SK-N-SH (cell line): ENCODE measurements at regions not wholly inside any gene's neighbourhood (a gene's known extent, or its start where the extent isn't known, plus 50 kb on each side); places are given as distances from the start of the nearest gene placed in this dataset.

Experiments used
- CTCF ChIA-PET: fragments of 300-600, 350-600 bp; formaldehyde crosslinking; extraction: SDS; loops from one replicate; lab custom pipeline; 2021; lab: Yijun Ruan, JAX
- POLR2A ChIA-PET: fragments of 350-600 bp; sonication (Branson Sonifier 250); formaldehyde crosslinking; extraction: SDS; loops from one replicate; lab custom pipeline; 2020; ENCODE audit warnings: antibody characterized with exemption, inconsistent platforms; lab: Yijun Ruan, JAX
- DNase-seq: peaks from one replicate; pipeline ENCODE4 v3.0.0; 2012
- H2AFZ ChIP-seq: fragments of 200-600 bp; sonication (generic); 2 replicates; pipeline ENCODE4 v1.8.1; 2016; ENCODE audit warnings: antibody characterized with exemption, mild to moderate bottlenecking, low read depth
- H3F3A ChIP-seq: fragments of 200-600 bp; sonication (generic); replicated peaks from 2 replicates; pipeline ENCODE3; 2016; ENCODE audit warnings: antibody characterized with exemption, mild to moderate bottlenecking; ENCODE audit not compliant: insufficient read depth
- H3K27ac ChIP-seq, 2 experiments: fragments of 200-500 bp in 1 of 2; fragments of 200-600 bp in 1 of 2; sonication (Bioruptor generic) in 1 of 2; sonication (generic), shearing (Covaris generic) in 1 of 2; 2 replicates each; pipeline versions ENCODE4 v1.5.1 to v1.6.1; 2014 to 2016; ENCODE audit warnings: low read depth in 2 of 2, inconsistent platforms in 1 of 2, low read length in 1 of 2, mild to moderate bottlenecking in 1 of 2, mixed read lengths in 1 of 2
- H3K27me3 ChIP-seq: fragments of 200-600 bp; sonication (generic), shearing (Covaris generic); 2 replicates; pipeline ENCODE4 v1.6.1; 2016; ENCODE audit warnings: mixed run types; ENCODE audit not compliant: insufficient read depth
- H3K36me3 ChIP-seq, 2 experiments: fragments of 200-500 bp in 1 of 2; fragments of 200-600 bp in 1 of 2; sonication (Bioruptor generic) in 1 of 2; sonication (generic) in 1 of 2; replicated peaks in 1 of 2; 2 replicates each; pipeline versions ENCODE3 to v1.5.1; 2014 to 2016; ENCODE audit warnings: low read length in 1 of 2, mild to moderate bottlenecking in 1 of 2; ENCODE audit not compliant: insufficient read depth in 2 of 2, control insufficient read depth in 1 of 2
- H3K4me1 ChIP-seq, 2 experiments: fragments of 200-500 bp in 1 of 2; fragments of 200-600 bp in 1 of 2; sonication (Bioruptor generic) in 1 of 2; sonication (generic), shearing (Covaris generic) in 1 of 2; 2 replicates each; pipeline versions ENCODE4 v1.5.1 to v1.6.1; 2014 to 2016; ENCODE audit warnings: low read depth in 1 of 2, low read length in 1 of 2, mixed run types in 1 of 2; ENCODE audit not compliant: insufficient read depth in 2 of 2, control insufficient read depth in 1 of 2
- H3K4me2 ChIP-seq: fragments of 200-600 bp; sonication (generic), shearing (Covaris generic); 2 replicates; pipeline ENCODE4 v1.6.1; 2017; ENCODE audit warnings: mixed run types
- H3K4me3 ChIP-seq, 2 experiments: fragments of 200-500 bp in 1 of 2; fragments of 200-600 bp in 1 of 2; sonication (Bioruptor generic) in 1 of 2; sonication (generic), shearing (Covaris generic) in 1 of 2; 2 replicates each; pipeline versions ENCODE4 v1.5.1 to v1.8.1; 2014 to 2016; ENCODE audit warnings: low read depth in 2 of 2, inconsistent platforms in 1 of 2, low read length in 1 of 2, mild to moderate bottlenecking in 1 of 2, mixed read lengths in 1 of 2, moderate library complexity in 1 of 2
- H3K79me2 ChIP-seq: fragments of 200-600 bp; sonication (generic); 2 replicates; pipeline ENCODE4 v1.8.1; 2017; ENCODE audit warnings: mild to moderate bottlenecking; ENCODE audit not compliant: insufficient read depth
- H3K9ac ChIP-seq: fragments of 200-600 bp; sonication (generic); 2 replicates; pipeline ENCODE4 v1.6.1; 2017; ENCODE audit warnings: mixed run types
- H3K9me2 ChIP-seq: fragments of 200-600 bp; sonication (generic); 2 replicates; pipeline ENCODE4 v1.6.1; 2017; ENCODE audit warnings: mixed run types
- H3K9me3 ChIP-seq: fragments of 200-600 bp; sonication (generic); 2 replicates; pipeline ENCODE4 v1.6.1; 2017; ENCODE audit warnings: mixed run types, mild to moderate bottlenecking, moderate library complexity
- H4K20me1 ChIP-seq: fragments of 200-600 bp; sonication (generic); 2 replicates; pipeline ENCODE4 v1.6.1; 2017; ENCODE audit warnings: mild to moderate bottlenecking, mixed run types; ENCODE audit not compliant: insufficient read depth
- CHD2 ChIP-seq: fragments of 150-350 bp; IDR thresholded peaks from 2 replicates; pipeline ENCODE4 v1.6.1; 2018; ENCODE audit warnings: low read length; ENCODE audit not compliant: partially characterized antibody
- ELF1 ChIP-seq: IDR thresholded peaks from 2 replicates; pipeline ENCODE4 v1.4.0; 2012
- EP300 ChIP-seq, 2 experiments: IDR thresholded peaks; 2 replicates each; pipeline versions ENCODE4 v1.4.0 to v1.6.1; 2012; ENCODE audit warnings: borderline replicate concordance in 1 of 2, low read depth in 1 of 2, low read length in 1 of 2
- EZH2phosphoT487 ChIP-seq: fragments of 200-600 bp; sonication (generic); IDR thresholded peaks from 2 replicates; pipeline ENCODE4 v1.6.1; 2017; ENCODE audit warnings: low read depth, mixed run types, mild to moderate bottlenecking, antibody characterized with exemption, moderate library complexity, borderline replicate concordance
- FOSL2 ChIP-seq: IDR thresholded peaks from 2 replicates; pipeline ENCODE4 v1.4.0; 2012; ENCODE audit warnings: low read depth, mild to moderate bottlenecking, moderate library complexity, borderline replicate concordance
- FOXJ3 ChIP-seq: sonication (generic); formaldehyde crosslinking; IDR thresholded peaks from 2 replicates; pipeline ENCODE4 v1.5.1; 2020; ENCODE audit warnings: mild to moderate bottlenecking, missing genetic modification reagents
- FOXM1 ChIP-seq: IDR thresholded peaks from 2 replicates; pipeline ENCODE4 v1.4.0; 2012; ENCODE audit warnings: low read depth, mild to moderate bottlenecking
- GABPA ChIP-seq: IDR thresholded peaks from 2 replicates; pipeline ENCODE4 v1.4.0; 2012; ENCODE audit warnings: low read depth, mild to moderate bottlenecking
- MEF2A ChIP-seq: IDR thresholded peaks from 2 replicates; pipeline ENCODE4 v1.4.0; 2012; ENCODE audit warnings: low read depth, borderline replicate concordance
- MXI1 ChIP-seq: IDR thresholded peaks from 2 replicates; pipeline ENCODE4 v1.6.1; 2012; ENCODE audit warnings: mild to moderate bottlenecking, low read depth, low read length, improper control_type of control experiment
- NFIC ChIP-seq: IDR thresholded peaks from 2 replicates; pipeline ENCODE4 v1.4.0; 2012; ENCODE audit warnings: borderline replicate concordance
- NRF1 ChIP-seq: IDR thresholded peaks from 2 replicates; pipeline ENCODE4 v1.6.1; 2012; ENCODE audit warnings: low read depth, mild to moderate bottlenecking, low read length
- POLR2AphosphoS5 ChIP-seq: IDR thresholded peaks from 2 replicates; pipeline ENCODE4 v1.6.1; 2012; ENCODE audit warnings: low read depth, low read length
- RAD21 ChIP-seq: IDR thresholded peaks from 2 replicates; pipeline ENCODE4 v1.6.1; 2012; ENCODE audit warnings: mild to moderate bottlenecking, low read length
- SIN3A ChIP-seq: IDR thresholded peaks from 2 replicates; pipeline ENCODE4 v1.6.1; 2012; ENCODE audit warnings: low read depth, mild to moderate bottlenecking, low read length, moderate library complexity, borderline replicate concordance
- SMC3 ChIP-seq: IDR thresholded peaks from 2 replicates; pipeline ENCODE4 v1.6.1; 2012; ENCODE audit warnings: low read depth, low read length, improper control_type of control experiment
- TCF12 ChIP-seq: IDR thresholded peaks from 2 replicates; pipeline ENCODE4 v1.4.0; 2012
- WGBS: methylation state at CpG from one replicate; pipeline ENCODE4 v1.1.6; 2017; ENCODE audit warnings: low lambda C conversion rate; 5-methylcytosine and 5-hydroxymethylcytosine counted together
- TF ChIP-seq, protein P1 (sequence below): IDR thresholded peaks from 2 replicates; pipeline ENCODE4; 2012
- TF ChIP-seq, protein P2 (sequence below): IDR thresholded peaks from 2 replicates; pipeline ENCODE4 v1.4.0; 2012; ENCODE audit warnings: low read depth

DNA sequence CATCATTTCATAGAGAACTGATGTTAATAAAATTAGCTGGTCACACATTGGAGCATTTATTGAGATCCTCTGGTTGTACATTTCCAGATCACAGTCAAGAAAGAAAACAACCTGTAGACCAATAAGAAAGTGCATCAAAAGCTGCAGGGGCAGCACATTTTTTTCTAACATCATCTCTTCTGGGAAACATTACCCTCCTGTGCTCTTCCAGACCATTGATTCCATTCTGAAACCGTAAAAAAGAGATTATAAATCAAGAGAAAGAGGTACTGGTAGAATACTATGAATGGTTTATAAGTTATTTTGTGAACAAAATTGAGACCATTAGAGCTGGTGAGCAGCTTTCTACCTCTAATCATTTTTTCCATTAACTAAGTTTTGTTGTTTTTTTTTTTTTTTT lies 1548.2 kb upstream of the CELF4 start:
- Histone ChIP-seq H3K9me3 (peaks cover 11% of the 10 kb centered on the region; the same call in 1 of the 2 replicates), H3K4me2 (no peak overlapping the region), H3F3A (no peaks in the 10 kb centered on the region), H3K9me2 (no peaks in the 10 kb centered on the region), H3K4me1 (no peaks in the 10 kb centered on the region), H3K27ac (no peak overlapping the region), H4K20me1 (no peaks in the 10 kb centered on the region), H3K79me2 (no peaks in the 10 kb centered on the region), H3K36me3 (no peaks in the 10 kb centered on the region), H2AFZ (no peak overlapping the region), H3K4me3 (no peak overlapping the region), H3K9ac (no peak overlapping the region), H3K27me3 (no peaks in the 10 kb centered on the region)
- POLR2A ChIA-PET: no interaction called here
- DNase-seq: no peak
- 8% methylated on average over 1 of the region's 1 CpG for WGBS
- TF ChIP-seq EZH2phosphoT487: no peak
- TF ChIP-seq EP300 (IDR thresholded peaks at IDR 0.05; ENCODE audit: borderline replicate concordance in 1 of 2, low read depth in 1 of 2, low read length in 1 of 2): no peak
- TF ChIP-seq GABPA: no peak
- no peak for TF ChIP-seq RAD21
- no peak for TF ChIP-seq FOXM1
- no peak for TF ChIP-seq FOSL2
- no peak for TF ChIP-seq CHD2
- TF ChIP-seq, protein P1, sequence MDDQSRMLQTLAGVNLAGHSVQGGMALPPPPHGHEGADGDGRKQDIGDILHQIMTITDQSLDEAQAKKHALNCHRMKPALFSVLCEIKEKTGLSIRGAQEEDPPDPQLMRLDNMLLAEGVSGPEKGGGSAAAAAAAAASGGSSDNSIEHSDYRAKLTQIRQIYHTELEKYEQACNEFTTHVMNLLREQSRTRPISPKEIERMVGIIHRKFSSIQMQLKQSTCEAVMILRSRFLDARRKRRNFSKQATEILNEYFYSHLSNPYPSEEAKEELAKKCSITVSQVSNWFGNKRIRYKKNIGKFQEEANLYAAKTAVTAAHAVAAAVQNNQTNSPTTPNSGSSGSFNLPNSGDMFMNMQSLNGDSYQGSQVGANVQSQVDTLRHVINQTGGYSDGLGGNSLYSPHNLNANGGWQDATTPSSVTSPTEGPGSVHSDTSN: no peak
- TF ChIP-seq POLR2AphosphoS5: no peak
- no peak for TF ChIP-seq FOXJ3 (CRISPR knock-in tag)
- no peak for TF ChIP-seq SMC3
- no peak for TF ChIP-seq TCF12
- TF ChIP-seq ELF1: no peak
- CTCF ChIA-PET: no interaction called here

DNA sequence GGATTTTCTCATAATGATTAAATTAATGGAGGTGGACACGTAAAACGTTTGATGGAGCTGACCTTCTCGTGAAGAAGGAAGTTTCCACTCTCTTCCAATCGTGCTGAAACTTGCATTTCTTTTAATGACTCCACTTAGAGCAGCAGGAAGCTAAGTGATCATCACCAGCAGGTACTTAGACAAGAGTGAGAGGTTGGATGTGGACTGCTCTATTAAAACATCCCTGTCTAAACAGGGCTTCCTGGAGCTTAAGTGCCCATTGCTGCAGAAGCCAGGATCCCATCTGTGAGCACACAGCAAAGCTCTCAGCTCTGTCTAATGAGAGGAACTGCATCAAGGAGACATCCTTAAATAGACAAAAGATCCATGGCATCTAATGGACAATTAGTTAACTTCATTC lies 1539.5 kb upstream of the CELF4 start:
- no peaks in the 10 kb centered on the region for H3K9me2 ChIP-seq
- H3K36me3 ChIP-seq: no peaks in the 10 kb centered on the region
- H2AFZ ChIP-seq: no peak overlapping the region
- no peak overlapping the region for H3K4me3 ChIP-seq
- no peaks in the 10 kb centered on the region; the same call in 1 of the 2 replicates for H3K9me3 ChIP-seq
- H3F3A ChIP-seq: no peaks in the 10 kb centered on the region
- DNase-seq: no peak
- H3K27me3 ChIP-seq: no peaks in the 10 kb centered on the region
- no peaks in the 10 kb centered on the region for H3K4me1 ChIP-seq
- H4K20me1 ChIP-seq: no peaks in the 10 kb centered on the region
- WGBS: 4% methylated on average over 4 of the region's 4 CpGs
- H3K27ac ChIP-seq: no peak overlapping the region
- CTCF ChIA-PET: no interaction called here
- H3K4me2 ChIP-seq: no peak overlapping the region
- POLR2A ChIA-PET: no interaction called here
- TF ChIP-seq MXI1 (no peak), SIN3A (no peak), NRF1 (no peak), FOXJ3 (CRISPR knock-in tag) (no peak), MEF2A (no peak), NFIC (no peak)
- TF ChIP-seq, protein P2, sequence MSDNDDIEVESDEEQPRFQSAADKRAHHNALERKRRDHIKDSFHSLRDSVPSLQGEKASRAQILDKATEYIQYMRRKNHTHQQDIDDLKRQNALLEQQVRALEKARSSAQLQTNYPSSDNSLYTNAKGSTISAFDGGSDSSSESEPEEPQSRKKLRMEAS: no peak
- H3K79me2 ChIP-seq: no peaks in the 10 kb centered on the region
- no peak overlapping the region for H3K9ac ChIP-seq
